Transverse colon (tissue), 4 donors: ENCODE measurements at regions not wholly inside any gene's neighbourhood (a gene's known extent, or its start where the extent isn't known, plus 50 kb on each side); places are given as distances from the start of the nearest gene placed in this dataset.

Experiments
- DNase-seq: peaks from one replicate; pipeline ENCODE4 v3.0.0-alpha.2; 2019
- H3K27ac ChIP-seq, 4 donors: fragments of 200-600 bp; sonication (generic); 2 replicates each; pipeline ENCODE4 v1.5.1; 2016 to 2018; ENCODE audit warnings: inconsistent platforms in 4 of 4
- H3K27me3 ChIP-seq: fragments of 200-600 bp; sonication (generic); 2 replicates; pipeline ENCODE4 v1.5.1; 2017; ENCODE audit warnings: inconsistent platforms
- H3K36me3 ChIP-seq, 4 donors: fragments of 200-600 bp; sonication (generic); 2 replicates each; pipeline ENCODE4 v1.5.1; 2017 to 2019; ENCODE audit warnings: inconsistent platforms in 4 of 4
- H3K4me1 ChIP-seq, 4 donors: fragments of 200-600 bp; sonication (generic); 2 replicates each; pipeline ENCODE4 v1.5.1; 2017 to 2020; ENCODE audit warnings: inconsistent platforms in 4 of 4
- H3K4me3 ChIP-seq, 4 donors: fragments of 200-600 bp; sonication (generic); 1 replicate in 1 of 4; 2 replicates in 3 of 4; pipeline versions ENCODE4 v1.5.1 to v1.6.1; 2017 to 2019; ENCODE audit warnings: inconsistent platforms in 4 of 4
- H3K9me3 ChIP-seq, 2 donors: fragments of 200-600 bp; sonication (generic); 2 replicates each; pipeline ENCODE4 v1.5.1; 2017 to 2019; ENCODE audit warnings: inconsistent platforms in 2 of 2
- CTCF ChIP-seq, 5 experiments: fragments of 200-600 bp in 3 of 5; fragments of 450-650 bp in 2 of 5; sonication (generic) in 3 of 5; IDR thresholded peaks; 1 replicate in 2 of 5; 2 replicates in 3 of 5; pipeline ENCODE4 v1.5.1; 2016 to 2017; ENCODE audit warnings: antibody characterized with exemption in 5 of 5, inconsistent platforms in 3 of 5, mild to moderate bottlenecking in 2 of 5, moderate library complexity in 1 of 5
- EP300 ChIP-seq: sonication (generic); formaldehyde crosslinking; IDR thresholded peaks from one replicate; pipeline ENCODE4 v1.6.1; 2017; ENCODE audit warnings: antibody characterized with exemption, low read depth
- POLR2A ChIP-seq: fragments of 450-650 bp; IDR thresholded peaks from one replicate; pipeline ENCODE4 v1.6.1; 2016; ENCODE audit warnings: antibody characterized with exemption, mild to moderate bottlenecking, moderate library complexity
- POLR2AphosphoS5 ChIP-seq, 3 donors: sonication (generic); formaldehyde crosslinking; IDR thresholded peaks; one replicate each; pipeline ENCODE4 v1.6.1; 2016; ENCODE audit warnings: antibody characterized with exemption in 3 of 3
- WGBS, 2 donors: methylation state at CpG; one replicate each; pipeline ENCODE4 v1.1.5; 2018; ENCODE audit warnings: low coverage in 1 of 2; 5-methylcytosine and 5-hydroxymethylcytosine counted together
- in situ Hi-C, 4 donors: fragments of 200-750 bp; cut with MboI; loops; one replicate each; pipeline versions ENCODE4 v1.15.0 to v1.15.1; 2017; ENCODE audit warnings: low sequenced_read_pairs in 3 of 4, low pct_ligation_motif_present in 1 of 4, low pct_unique_long_range_greater_than_20kb in 1 of 4
- intact Hi-C: fragments of 100-400 bp; cut with DNase I; formaldehyde crosslinking; loops from one replicate; pipeline ENCODE4 v1.15.1; 2023; ENCODE audit warnings: low total_unique reads

GRCh38 chr13:106008540-106008939 lies 526.9 kb downstream of the EFNB2 start:
- H3K4me1 ChIP-seq: peaks cover 0 to 4% (median 0%) of the 10 kb centered on the region in 4 donors
- H3K36me3 ChIP-seq: no peaks in the 10 kb centered on the region
- no peak overlapping the region for H3K27ac ChIP-seq
- in situ Hi-C loops (no loop called here), intact Hi-C loops (no loop called here)
- no peaks in the 10 kb centered on the region for H3K9me3 ChIP-seq
- TF ChIP-seq EP300 (no peak), CTCF (IDR thresholded peaks at IDR 0.05) (no peak), POLR2AphosphoS5 (IDR thresholded peaks at IDR 0.05) (no peak), POLR2A (no peak)
- H3K4me3 ChIP-seq: no peak overlapping the region
- H3K27me3 ChIP-seq: no peaks in the 10 kb centered on the region
- no peak for DNase-seq

GRCh38 chr13:106007156-106007555 lies 528.3 kb downstream of the EFNB2 start:
- intact Hi-C loops: no loop called here
- H3K9me3 ChIP-seq: no peaks in the 10 kb centered on the region
- H3K4me3 ChIP-seq: no peak overlapping the region
- H3K36me3 ChIP-seq: no peaks in the 10 kb centered on the region
- H3K27me3 ChIP-seq: no peaks in the 10 kb centered on the region
- 22 to 25% methylated on average over 2 of the region's 2 CpGs for WGBS, 2 donors
- in situ Hi-C loops: no loop called here
- no peak for TF ChIP-seq CTCF (IDR thresholded peaks at IDR 0.05)
- no peak for TF ChIP-seq EP300
- TF ChIP-seq POLR2A: no peak
- no peak for TF ChIP-seq POLR2AphosphoS5 (IDR thresholded peaks at IDR 0.05)
- DNase-seq: no peak
- H3K27ac ChIP-seq: no peak overlapping the region
- peaks cover 0 to 4% (median 0%) of the 10 kb centered on the region in 4 donors for H3K4me1 ChIP-seq

GRCh38 chr13:106003651-106004050 lies 531.8 kb downstream of the EFNB2 start:
- no peaks in the 10 kb centered on the region for H3K27me3 ChIP-seq

GRCh38 chr13:106001443-106001842 lies 534.0 kb downstream of the EFNB2 start:
- Histone ChIP-seq H3K9me3 (no peaks in the 10 kb centered on the region), H3K4me1 (no peaks in the 10 kb centered on the region), H3K4me3 (no peak overlapping the region), H3K27me3 (no peaks in the 10 kb centered on the region), H3K36me3 (no peaks in the 10 kb centered on the region), H3K27ac (no peak overlapping the region)
- intact Hi-C loops (no loop called here), in situ Hi-C loops (no loop called here)
- 42 to 100% methylated on average over 1 to 2 of the region's 2 CpGs for WGBS, 2 donors
- DNase-seq: no peak
- no peak for TF ChIP-seq POLR2AphosphoS5 (IDR thresholded peaks at IDR 0.05)
- TF ChIP-seq EP300: no peak
- TF ChIP-seq POLR2A: no peak
- no peak for TF ChIP-seq CTCF (IDR thresholded peaks at IDR 0.05)

More at GRCh38 chr13:106003651-106004050, 531.8 kb downstream of the EFNB2 start:
- no peaks in the 10 kb centered on the region for H3K9me3 ChIP-seq
- TF ChIP-seq CTCF (IDR thresholded peaks at IDR 0.05) (no peak), POLR2AphosphoS5 (IDR thresholded peaks at IDR 0.05) (no peak), POLR2A (no peak), EP300 (no peak)
- in situ Hi-C loops (no loop called here), intact Hi-C loops (no loop called here)
- no peak overlapping the region for H3K27ac ChIP-seq
- no peak overlapping the region for H3K4me3 ChIP-seq
- DNase-seq: no peak
- H3K36me3 ChIP-seq: no peaks in the 10 kb centered on the region
- 52 to 69% methylated on average over 1 of the region's 1 CpG for WGBS, 2 donors
- peaks cover 0 to 4% (median 0%) of the 10 kb centered on the region in 4 donors for H3K4me1 ChIP-seq
